Adrenal gland (tissue), 9 donors: ENCODE measurements at regions not wholly inside any gene's neighbourhood (a gene's known extent, or its start where the extent isn't known, plus 50 kb on each side); places are given as distances from the start of the nearest gene placed in this dataset.

Experiments
- DNase-seq, 7 donors: peaks; one replicate each; pipeline ENCODE4 v3.0.0-alpha.2; 2019 to 2020
- H3K27ac ChIP-seq, 5 donors: fragments of 200-600 bp; sonication (generic) in 4 of 5; 1 replicate in 3 of 5; 2 replicates in 2 of 5; pipeline versions ENCODE4 v1.5.1 to v1.8.0; 2016 to 2020; ENCODE audit warnings: mild to moderate bottlenecking in 1 of 5
- H3K27me3 ChIP-seq: fragments of 200-600 bp; 2 replicates; pipeline ENCODE4 v1.8.0; 2021
- H3K36me3 ChIP-seq, 2 donors: fragments of 200-600 bp; replicated peaks in 1 of 2; 1 replicate in 1 of 2; 2 replicates in 1 of 2; pipeline versions ENCODE4 v1.5.1 to v1.8.0; 2018 to 2022
- H3K4me1 ChIP-seq, 2 donors: fragments of 200-600 bp; replicated peaks in 1 of 2; 1 replicate in 1 of 2; 2 replicates in 1 of 2; pipeline versions ENCODE4 v1.5.1 to v1.8.0; 2018 to 2021
- H3K4me3 ChIP-seq, 4 donors: fragments of 200-600 bp; sonication (generic) in 3 of 4; one replicate each; pipeline ENCODE4 v1.5.1; 2016 to 2018
- H3K9me3 ChIP-seq, 3 donors: fragments of 200-600 bp; sonication (generic) in 1 of 3; replicated peaks in 1 of 3; 1 replicate in 2 of 3; 2 replicates in 1 of 3; pipeline versions ENCODE4 v1.5.1 to v1.8.0; 2016 to 2021
- POLR2A ChIP-seq, 2 donors: fragments of 450-650 bp; IDR thresholded peaks; one replicate each; pipeline ENCODE4 v1.6.1; 2017; ENCODE audit warnings: antibody characterized with exemption in 2 of 2, mild to moderate bottlenecking in 2 of 2, moderate library complexity in 1 of 2
- WGBS, 4 donors: extraction: QIAGEN DNeasy Blood & Tissue Kit in 2 of 4; methylation state at CpG; one replicate each; pipeline versions ENCODE4 v1.1.5 to v1.1.7; 2013 to 2017; 5-methylcytosine and 5-hydroxymethylcytosine counted together
- intact Hi-C, 2 donors: fragments of 100-400 bp; cut with DNase I; formaldehyde crosslinking; loops; one replicate each; pipeline versions ENCODE4 v1.14.1 to v1.15.0; 2022 to 2023
- TF ChIP-seq, protein P1 (sequence below), 6 experiments: fragments of 450-650 bp in 4 of 6; fragments of 200-600 bp in 2 of 6; sonication (generic) in 1 of 6; IDR thresholded peaks; 1 replicate in 5 of 6; 2 replicates in 1 of 6; pipeline versions ENCODE4 v1.5.1 to v1.8.0; 2016 to 2021; ENCODE audit warnings: antibody characterized with exemption in 6 of 6, mild to moderate bottlenecking in 2 of 6, moderate library complexity in 1 of 6
- donor health status: healthy with polysubstance abuse.
- donor health status: Bipolar disorder and iron deficiency.
- donor health status: DM: yes; HTN: yes; CAD: no.
- donor health status: DM: no; HTN: no; CAD: no.
- donor health status: DM: no; HTN: no; CAD: no.

DNA sequence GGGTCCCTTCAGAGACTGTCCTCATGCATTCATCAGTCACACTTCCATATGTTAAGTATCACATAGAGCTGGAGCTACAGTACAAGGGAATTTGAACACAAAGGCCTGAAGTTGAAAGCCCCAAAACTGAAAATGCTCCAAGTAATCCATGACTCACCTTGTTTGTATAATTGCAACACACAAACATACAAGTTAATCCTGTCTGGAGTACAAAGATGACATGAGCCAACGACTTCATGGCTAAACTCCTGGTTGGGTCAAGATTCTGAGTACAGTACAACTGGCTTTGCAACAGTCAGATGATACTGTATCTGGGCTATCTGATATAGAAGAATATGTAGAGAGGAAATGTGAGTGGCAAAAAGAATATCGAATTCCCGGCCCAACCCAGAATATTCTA lies 73.1 kb upstream of the AASS start:
- 49 to 64% (median 64%) methylated on average over 3 of the region's 3 CpGs for WGBS, 4 donors
- Histone ChIP-seq H3K4me3 (no peak overlapping the region), H3K36me3 (no peaks in the 10 kb centered on the region), H3K9me3 (no peaks in the 10 kb centered on the region), H3K27ac (no peak overlapping the region), H3K4me1 (no peaks in the 10 kb centered on the region), H3K27me3 (no peaks in the 10 kb centered on the region)
- TF ChIP-seq, protein P1, sequence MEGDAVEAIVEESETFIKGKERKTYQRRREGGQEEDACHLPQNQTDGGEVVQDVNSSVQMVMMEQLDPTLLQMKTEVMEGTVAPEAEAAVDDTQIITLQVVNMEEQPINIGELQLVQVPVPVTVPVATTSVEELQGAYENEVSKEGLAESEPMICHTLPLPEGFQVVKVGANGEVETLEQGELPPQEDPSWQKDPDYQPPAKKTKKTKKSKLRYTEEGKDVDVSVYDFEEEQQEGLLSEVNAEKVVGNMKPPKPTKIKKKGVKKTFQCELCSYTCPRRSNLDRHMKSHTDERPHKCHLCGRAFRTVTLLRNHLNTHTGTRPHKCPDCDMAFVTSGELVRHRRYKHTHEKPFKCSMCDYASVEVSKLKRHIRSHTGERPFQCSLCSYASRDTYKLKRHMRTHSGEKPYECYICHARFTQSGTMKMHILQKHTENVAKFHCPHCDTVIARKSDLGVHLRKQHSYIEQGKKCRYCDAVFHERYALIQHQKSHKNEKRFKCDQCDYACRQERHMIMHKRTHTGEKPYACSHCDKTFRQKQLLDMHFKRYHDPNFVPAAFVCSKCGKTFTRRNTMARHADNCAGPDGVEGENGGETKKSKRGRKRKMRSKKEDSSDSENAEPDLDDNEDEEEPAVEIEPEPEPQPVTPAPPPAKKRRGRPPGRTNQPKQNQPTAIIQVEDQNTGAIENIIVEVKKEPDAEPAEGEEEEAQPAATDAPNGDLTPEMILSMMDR (IDR thresholded peaks at IDR 0.05): no peak
- no peak for TF ChIP-seq POLR2A (IDR thresholded peaks at IDR 0.05)
- no peak for DNase-seq
- intact Hi-C loops: loop anchor here in 1 of 2 donors (10.0 kb wide), 1 partner anchor 308 kb away; no protein-coding TSS in a partner anchor

DNA sequence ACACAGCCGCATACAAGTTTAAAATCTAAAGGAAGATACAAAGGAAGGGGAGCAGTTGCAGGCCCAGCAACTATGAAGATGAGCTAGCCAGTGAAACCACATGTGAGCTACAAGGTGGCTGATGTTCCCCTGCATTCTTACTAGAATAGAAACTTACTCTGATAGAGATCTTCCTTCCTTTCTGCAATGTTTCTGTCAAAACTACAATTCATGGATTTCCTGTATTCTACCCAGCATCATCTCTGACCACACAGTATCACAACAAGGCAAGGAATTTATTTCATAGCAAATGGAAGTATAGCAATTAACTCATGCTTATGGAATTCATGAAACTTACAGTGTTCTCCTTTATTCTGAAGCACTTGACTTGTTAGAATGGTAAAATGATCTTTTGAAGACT lies 68.7 kb upstream of the AASS start:
- no peak overlapping the region for H3K27ac ChIP-seq
- WGBS, 4 donors: 73 to 92% (median 77%) methylated on average over 1 of the region's 1 CpG
- TF ChIP-seq, protein P1 (IDR thresholded peaks at IDR 0.05): no peak
- TF ChIP-seq POLR2A (IDR thresholded peaks at IDR 0.05): no peak

GRCh38 chr7:122211362-122211761 lies 67.3 kb upstream of the AASS start:
- intact Hi-C loops: loop anchor here in 1 of 2 donors (10.0 kb wide), 1 partner anchor 313 kb away; no protein-coding TSS in a partner anchor
- no peak overlapping the region for H3K27ac ChIP-seq
- H3K36me3 ChIP-seq: no peaks in the 10 kb centered on the region
- DNase-seq: no peak
- TF ChIP-seq POLR2A (IDR thresholded peaks at IDR 0.05): no peak
- WGBS, 4 donors: 81 to 88% (median 86%) methylated on average over 2 of the region's 2 CpGs
- no peaks in the 10 kb centered on the region for H3K4me1 ChIP-seq
- H3K27me3 ChIP-seq: no peaks in the 10 kb centered on the region
- no peaks in the 10 kb centered on the region for H3K9me3 ChIP-seq
- H3K4me3 ChIP-seq: no peak overlapping the region

More for the DNA sequence above, 68.7 kb upstream of the AASS start:
- Histone ChIP-seq H3K4me3 (no peak overlapping the region), H3K4me1 (no peaks in the 10 kb centered on the region), H3K9me3 (no peaks in the 10 kb centered on the region), H3K27me3 (no peaks in the 10 kb centered on the region), H3K36me3 (no peaks in the 10 kb centered on the region)
- DNase-seq: no peak
- intact Hi-C loops: loop anchor here in 1 of 2 donors (10.0 kb wide), 1 partner anchor 312 kb away; no protein-coding TSS in a partner anchor

- intact Hi-C loops: no loop called here
- H3K27me3 ChIP-seq: no peaks in the 10 kb centered on the region
- no peak overlapping the region for H3K4me3 ChIP-seq
These were observed 62.9 kb upstream of the AASS start for GRCh38 chr7:122206985-122207384.

GRCh38 chr7:122203814-122204213 lies 59.8 kb upstream of the AASS start:
- intact Hi-C loops: no loop called here
- TF ChIP-seq, protein P1 (IDR thresholded peaks at IDR 0.05): no peak
- no peak for TF ChIP-seq POLR2A (IDR thresholded peaks at IDR 0.05)

More at GRCh38 chr7:122206985-122207384, 62.9 kb upstream of the AASS start:
- TF ChIP-seq POLR2A (IDR thresholded peaks at IDR 0.05): no peak
- TF ChIP-seq, protein P1 (IDR thresholded peaks at IDR 0.05): no peak
- Histone ChIP-seq H3K27ac (no peak overlapping the region), H3K36me3 (no peaks in the 10 kb centered on the region), H3K4me1 (no peaks in the 10 kb centered on the region), H3K9me3 (no peaks in the 10 kb centered on the region)
- DNase-seq: no peak
- 83 to 98% (median 93%) methylated on average over 1 of the region's 1 CpG for WGBS, 4 donors

More at GRCh38 chr7:122203814-122204213, 59.8 kb upstream of the AASS start:
- peaks cover 0 to 8% of the 10 kb centered on the region in 2 donors for H3K4me1 ChIP-seq
- no peak overlapping the region for H3K27ac ChIP-seq
- no peaks in the 10 kb centered on the region for H3K36me3 ChIP-seq
- WGBS, 4 donors: 91 to 100% (median 96%) methylated on average over 1 of the region's 1 CpG
- H3K9me3 ChIP-seq: no peaks in the 10 kb centered on the region
- H3K27me3 ChIP-seq: no peaks in the 10 kb centered on the region
- no peak overlapping the region for H3K4me3 ChIP-seq
- no peak for DNase-seq
